ENCODE measurements at regions not wholly inside any gene's neighbourhood (a gene's known extent, or its start where the extent isn't known, plus 50 kb on each side); places are given as distances from the start of the nearest gene placed in this dataset.

DNA sequence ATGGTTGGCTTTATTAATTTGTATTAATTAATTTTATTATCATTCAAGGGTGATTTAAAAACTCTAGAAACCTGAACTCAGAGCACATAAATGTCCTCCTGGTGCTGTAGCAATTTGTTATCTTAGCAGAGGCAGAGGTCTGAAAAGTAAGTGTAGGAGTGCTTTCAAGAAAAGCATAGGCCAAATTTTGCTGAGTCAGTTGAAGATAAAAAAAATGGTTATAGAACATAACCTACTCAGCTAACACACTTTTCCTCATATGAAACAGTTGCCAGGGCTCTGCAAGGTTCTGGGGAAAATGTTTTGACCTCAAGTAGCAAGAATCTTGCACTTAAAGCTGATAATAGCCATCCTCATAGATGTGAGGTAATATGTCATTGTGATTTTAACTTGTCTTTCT lies 53.5 kb upstream of the CHODL start:
- Histone ChIP-seq H3K9me3 (no peaks in the 10 kb centered on the region), H3K4me3 (no peak overlapping the region), H3K4me1 (no peaks in the 10 kb centered on the region), H3K36me3 (no peaks in the 10 kb centered on the region), H3K27me3 (no peaks in the 10 kb centered on the region), H3K27ac (no peak overlapping the region)
- TF ChIP-seq, protein P1, sequence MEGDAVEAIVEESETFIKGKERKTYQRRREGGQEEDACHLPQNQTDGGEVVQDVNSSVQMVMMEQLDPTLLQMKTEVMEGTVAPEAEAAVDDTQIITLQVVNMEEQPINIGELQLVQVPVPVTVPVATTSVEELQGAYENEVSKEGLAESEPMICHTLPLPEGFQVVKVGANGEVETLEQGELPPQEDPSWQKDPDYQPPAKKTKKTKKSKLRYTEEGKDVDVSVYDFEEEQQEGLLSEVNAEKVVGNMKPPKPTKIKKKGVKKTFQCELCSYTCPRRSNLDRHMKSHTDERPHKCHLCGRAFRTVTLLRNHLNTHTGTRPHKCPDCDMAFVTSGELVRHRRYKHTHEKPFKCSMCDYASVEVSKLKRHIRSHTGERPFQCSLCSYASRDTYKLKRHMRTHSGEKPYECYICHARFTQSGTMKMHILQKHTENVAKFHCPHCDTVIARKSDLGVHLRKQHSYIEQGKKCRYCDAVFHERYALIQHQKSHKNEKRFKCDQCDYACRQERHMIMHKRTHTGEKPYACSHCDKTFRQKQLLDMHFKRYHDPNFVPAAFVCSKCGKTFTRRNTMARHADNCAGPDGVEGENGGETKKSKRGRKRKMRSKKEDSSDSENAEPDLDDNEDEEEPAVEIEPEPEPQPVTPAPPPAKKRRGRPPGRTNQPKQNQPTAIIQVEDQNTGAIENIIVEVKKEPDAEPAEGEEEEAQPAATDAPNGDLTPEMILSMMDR (IDR thresholded peaks at IDR 0.05): no peak
- TF ChIP-seq POLR2A (IDR thresholded peaks at IDR 0.05): no peak
- no peak for TF ChIP-seq POLR2AphosphoS5 (IDR thresholded peaks at IDR 0.05)
- ATAC-seq (ENCODE audit: low FRiP score in 2 of 2) (no peak), DNase-seq (no peak)

DNA sequence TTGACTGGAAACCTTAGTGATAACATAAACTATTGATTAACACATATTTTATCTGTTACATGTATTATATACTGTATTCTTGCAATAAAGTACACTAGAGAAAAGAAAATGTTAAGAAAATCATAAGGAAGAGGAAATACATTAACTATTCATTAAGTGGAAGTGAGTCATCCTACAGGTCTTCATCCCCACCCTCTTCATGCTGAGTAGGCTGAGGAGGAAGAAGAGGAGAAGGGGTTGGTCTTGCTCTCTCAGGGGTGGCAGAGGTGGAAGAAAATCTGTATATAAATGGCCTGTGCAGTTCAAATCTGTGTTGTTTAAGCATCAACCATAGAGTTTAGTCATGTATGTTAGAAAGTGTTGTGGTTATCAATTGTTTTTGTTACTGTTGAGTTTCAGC lies 66.1 kb upstream of the CHODL start:
- no peaks in the 10 kb centered on the region for H3K9me3 ChIP-seq
- ATAC-seq (ENCODE audit: low FRiP score in 2 of 2) (no peak), DNase-seq (no peak)
- TF ChIP-seq, protein P1 (IDR thresholded peaks at IDR 0.05): no peak
- no peak for TF ChIP-seq POLR2AphosphoS5 (IDR thresholded peaks at IDR 0.05)
- TF ChIP-seq EP300 (IDR thresholded peaks at IDR 0.05): no peak
- no peak overlapping the region for H3K27ac ChIP-seq
- H3K4me1 ChIP-seq: no peaks in the 10 kb centered on the region
- no peak overlapping the region for H3K4me3 ChIP-seq
- H3K36me3 ChIP-seq: no peaks in the 10 kb centered on the region
- H3K27me3 ChIP-seq: no peaks in the 10 kb centered on the region

DNA sequence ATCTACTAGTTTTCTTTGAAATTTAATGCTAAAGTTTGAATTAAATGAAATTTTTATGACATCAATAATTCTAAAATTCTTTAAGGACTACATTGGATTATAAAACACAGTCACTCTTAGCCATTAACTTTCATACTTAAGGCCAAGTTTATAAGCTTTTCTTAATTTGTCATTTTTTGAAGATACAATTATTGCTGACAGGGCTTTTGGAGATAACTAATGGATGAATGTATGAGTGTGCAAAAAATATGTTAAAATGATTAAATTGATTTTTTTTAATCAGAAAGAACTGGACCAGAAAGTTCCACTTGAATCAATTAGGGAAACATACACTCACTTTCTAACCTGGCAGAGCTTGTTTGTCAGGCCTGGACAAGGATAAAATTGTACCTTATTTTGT lies 70.3 kb upstream of the CHODL start:
- H3K36me3 ChIP-seq: no peaks in the 10 kb centered on the region
- H3K4me1 ChIP-seq: no peaks in the 10 kb centered on the region
- no peaks in the 10 kb centered on the region for H3K27me3 ChIP-seq
- H3K27ac ChIP-seq: no peak overlapping the region
- no peaks in the 10 kb centered on the region for H3K9me3 ChIP-seq
- ATAC-seq (ENCODE audit: low FRiP score in 2 of 2): no peak
- H3K4me3 ChIP-seq: no peak overlapping the region
- TF ChIP-seq, protein P1 (IDR thresholded peaks at IDR 0.05): no peak
- no peak for TF ChIP-seq POLR2A (IDR thresholded peaks at IDR 0.05)
- TF ChIP-seq EP300 (IDR thresholded peaks at IDR 0.05): no peak
- no peak for TF ChIP-seq POLR2AphosphoS5 (IDR thresholded peaks at IDR 0.05)
- DNase-seq: no peak

DNA sequence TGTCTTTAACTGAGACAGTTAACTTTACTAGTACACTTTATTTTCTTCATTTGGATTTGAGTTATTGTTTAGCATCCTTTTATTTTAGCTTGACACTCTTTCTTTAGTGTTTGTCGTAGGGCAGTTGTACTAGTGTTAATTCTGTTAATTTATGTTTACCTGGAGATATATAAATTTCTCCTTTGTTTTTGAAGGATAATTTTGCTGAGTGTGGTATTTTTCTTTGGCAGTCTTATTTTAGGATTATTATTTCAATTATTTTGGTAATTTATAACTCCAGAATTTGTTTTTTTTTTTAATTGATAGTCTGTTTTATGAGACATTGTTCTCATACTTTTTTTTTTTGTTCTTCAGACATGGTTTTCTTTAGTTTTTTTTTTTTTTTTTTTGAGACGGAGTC lies 73.8 kb upstream of the CHODL start:
- Histone ChIP-seq H3K4me3 (no peak overlapping the region), H3K9me3 (no peaks in the 10 kb centered on the region), H3K27me3 (no peaks in the 10 kb centered on the region), H3K4me1 (no peaks in the 10 kb centered on the region), H3K36me3 (no peaks in the 10 kb centered on the region), H3K27ac (no peak overlapping the region)
- TF ChIP-seq EP300 (IDR thresholded peaks at IDR 0.05) (no peak), POLR2AphosphoS5 (IDR thresholded peaks at IDR 0.05) (no peak), POLR2A (IDR thresholded peaks at IDR 0.05) (no peak)
- TF ChIP-seq, protein P1 (IDR thresholded peaks at IDR 0.05): no peak
- no peak for DNase-seq
- WGBS, 2 donors: 96 to 97% methylated on average over 1 to 2 of the region's 2 CpGs
- no peak for ATAC-seq (ENCODE audit: low FRiP score in 2 of 2)

DNA sequence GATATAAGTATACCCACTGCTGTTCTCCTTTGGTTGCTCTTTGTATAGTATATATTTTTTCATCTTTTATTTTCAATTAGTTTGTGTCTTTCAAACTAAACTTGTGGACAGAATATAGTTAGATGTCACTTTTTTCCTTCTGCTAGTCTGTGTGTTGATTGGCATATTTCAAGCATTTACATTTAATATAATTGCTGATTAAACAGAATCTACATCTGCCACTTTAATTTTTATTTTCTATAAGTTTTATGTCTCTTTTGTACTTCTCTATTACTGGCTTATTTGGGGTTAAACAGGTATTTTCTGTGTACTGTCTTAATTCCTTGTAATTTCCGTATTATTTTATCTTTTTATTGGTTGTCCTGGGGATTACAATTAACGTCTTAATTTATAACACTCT lies 74.4 kb upstream of the CHODL start:
- WGBS, 2 donors: 95% methylated on average over 2 of the region's 2 CpGs
- no peak overlapping the region for H3K4me3 ChIP-seq
- no peak for TF ChIP-seq POLR2AphosphoS5 (IDR thresholded peaks at IDR 0.05)
- TF ChIP-seq, protein P1 (IDR thresholded peaks at IDR 0.05): no peak
- TF ChIP-seq EP300 (IDR thresholded peaks at IDR 0.05): no peak
- TF ChIP-seq POLR2A (IDR thresholded peaks at IDR 0.05): no peak
- H3K36me3 ChIP-seq: no peaks in the 10 kb centered on the region
- H3K9me3 ChIP-seq: no peaks in the 10 kb centered on the region
- no peaks in the 10 kb centered on the region for H3K27me3 ChIP-seq
- DNase-seq (no peak), ATAC-seq (ENCODE audit: low FRiP score in 2 of 2) (no peak)
- no peak overlapping the region for H3K27ac ChIP-seq
- H3K4me1 ChIP-seq: no peaks in the 10 kb centered on the region

All from upper lobe of left lung (tissue), 6 donors.